Stimulated activated CD4-positive, alpha-beta T cell treated with anti-CD3 and anti-CD28 coated beads, Interleukin-12 subunit alpha, Interleukin-12 subunit beta, amount 100 ng/mL, for 48 hours (primary cell): ENCODE measurements at regions not wholly inside any gene's neighbourhood (a gene's known extent, or its start where the extent isn't known, plus 50 kb on each side); places are given as distances from the start of the nearest gene placed in this dataset.

Experiments used
- DNase-seq, 3 donors: peaks; one replicate each; pipeline ENCODE4 v3.0.0-alpha.2; 2020; ENCODE audit warnings: low read depth in 2 of 3, low spot score in 1 of 3

DNA sequence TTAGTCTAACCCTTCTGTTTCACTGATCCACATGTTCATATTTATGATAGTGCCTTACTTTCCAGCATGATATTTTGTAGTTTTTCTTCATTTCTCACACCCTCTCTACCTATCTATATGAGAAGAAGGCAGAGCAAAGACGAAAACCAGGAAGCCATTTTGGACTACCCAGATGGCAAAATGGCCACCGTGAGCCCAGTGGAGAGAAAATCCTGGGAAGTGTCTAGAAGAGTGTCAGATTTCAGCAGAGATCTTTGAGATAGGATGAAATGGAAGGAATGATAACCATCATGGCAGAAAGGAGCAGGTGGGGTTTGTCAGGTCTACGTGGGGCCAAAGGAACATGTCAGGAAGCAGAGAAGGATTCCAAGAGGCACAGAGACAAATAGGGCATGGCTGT lies 84.0 kb upstream of the MYCN start:
- DNase-seq: no peak

DNA sequence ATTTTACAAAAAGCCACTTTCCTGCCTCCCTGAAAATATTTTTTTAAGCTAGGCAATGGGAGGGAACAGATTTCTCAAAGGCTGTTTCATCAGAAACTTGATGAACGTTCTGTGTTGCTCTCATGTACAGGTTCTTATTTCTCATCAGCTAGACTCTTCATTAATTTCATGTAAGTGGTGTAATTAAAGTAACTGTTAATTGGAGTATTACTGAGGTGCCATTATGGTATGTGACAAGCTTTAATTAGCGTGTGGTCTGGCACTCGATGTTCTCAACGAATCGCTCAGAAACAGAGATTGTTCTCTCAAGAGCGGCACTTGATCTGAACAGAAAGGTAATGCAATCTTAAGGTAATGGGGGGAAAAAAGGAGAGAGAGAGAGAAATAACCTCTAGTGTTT lies 81.9 kb upstream of the MYCN start:
- DNase-seq: no peak

DNA sequence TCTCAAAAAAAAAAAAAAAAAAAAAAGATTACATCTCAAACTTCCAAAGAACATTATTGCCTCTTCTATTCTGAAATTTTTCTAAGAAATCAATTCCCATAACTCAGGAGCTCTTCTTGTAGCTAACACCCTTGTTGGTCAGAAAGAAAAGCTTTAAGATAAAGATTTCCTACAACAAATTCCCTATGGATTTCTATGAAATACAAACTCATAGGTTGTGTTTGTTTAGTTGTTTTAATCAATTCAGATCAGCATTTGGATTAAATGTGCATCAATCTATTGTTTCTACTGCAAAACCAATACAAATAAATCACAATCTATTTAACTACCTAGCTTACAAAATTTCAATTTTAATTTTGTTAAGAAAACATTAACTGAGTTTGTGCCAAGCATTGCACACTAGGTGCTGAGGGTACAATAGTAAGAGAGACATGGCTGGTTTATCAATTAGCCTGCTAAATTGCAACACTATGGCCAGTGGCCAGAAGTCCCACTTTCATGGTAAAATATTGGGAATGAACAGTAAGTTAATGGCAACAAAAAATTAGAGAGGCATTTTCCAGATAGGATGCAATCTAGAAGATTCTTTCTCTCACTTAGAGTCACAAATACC lies 80.2 kb upstream of the MYCN start:
- no peak for DNase-seq

DNA sequence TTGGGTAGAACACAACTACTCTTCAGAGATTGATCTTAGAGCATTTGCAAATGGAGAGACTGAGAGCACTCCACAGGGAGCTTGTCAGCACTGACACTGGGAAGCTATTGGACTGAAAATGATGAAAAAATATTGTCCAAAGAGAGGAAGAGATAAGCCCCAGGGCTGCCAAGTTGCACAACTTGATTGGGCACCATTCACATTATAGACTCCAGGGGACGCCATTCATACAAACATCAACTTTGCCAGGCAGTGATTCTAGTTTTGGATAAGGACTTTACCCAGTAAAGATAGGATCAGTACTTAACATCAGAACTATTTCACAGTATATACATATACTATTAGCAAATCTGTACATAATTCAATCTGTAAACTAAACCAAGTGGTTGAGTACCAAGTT lies 79.6 kb upstream of the MYCN start:
- DNase-seq: no peak

DNA sequence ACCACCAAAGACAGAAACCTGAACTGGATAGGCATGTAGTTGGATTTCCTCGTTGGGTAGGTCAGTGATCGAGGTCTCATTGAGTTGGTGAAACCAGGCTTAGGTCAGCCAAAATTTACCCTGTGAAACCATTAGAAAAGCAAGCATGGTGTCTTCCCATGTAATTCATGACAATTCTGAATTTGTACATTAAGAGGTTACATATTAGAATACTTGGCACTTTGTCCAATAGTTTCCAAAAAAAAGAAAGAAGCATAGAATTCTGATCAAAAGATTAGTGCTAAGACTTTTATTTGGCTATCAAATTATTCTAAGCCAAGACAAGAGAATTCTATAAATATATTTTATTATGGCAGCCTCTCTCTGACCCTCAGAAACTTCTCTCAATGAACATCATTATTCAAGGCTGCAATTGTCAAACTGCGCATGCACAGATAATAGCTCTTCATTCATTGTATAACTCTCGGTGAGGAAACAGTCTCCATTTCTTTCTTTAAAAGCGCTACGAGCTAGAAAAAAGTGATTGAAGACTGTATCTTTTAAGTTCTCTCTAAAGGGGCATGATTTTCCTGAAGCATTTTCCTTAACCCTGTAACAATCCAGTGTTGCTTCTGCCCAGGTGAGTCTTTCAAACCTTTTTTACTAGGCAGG lies 79.1 kb upstream of the MYCN start:
- no peak for DNase-seq

DNA sequence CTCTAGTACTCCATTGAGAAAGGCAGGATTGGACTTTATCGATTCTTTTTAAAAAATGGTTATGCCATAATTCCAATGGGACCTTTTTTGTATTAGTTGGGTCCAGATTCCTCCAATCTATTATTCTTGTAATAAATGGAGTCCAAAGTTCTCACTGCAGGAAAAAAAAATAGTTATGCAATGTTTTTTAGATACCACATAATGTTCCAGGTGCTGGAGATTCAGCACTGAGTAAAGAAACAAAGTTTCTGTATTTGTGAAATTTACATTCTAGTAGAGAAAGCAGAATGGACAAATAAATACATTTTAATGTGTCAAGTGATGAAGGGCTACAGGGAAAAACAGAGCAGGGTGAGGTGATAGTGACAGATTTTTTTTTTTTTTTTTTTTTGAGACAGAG lies 78.5 kb upstream of the MYCN start:
- no peak for DNase-seq

DNA sequence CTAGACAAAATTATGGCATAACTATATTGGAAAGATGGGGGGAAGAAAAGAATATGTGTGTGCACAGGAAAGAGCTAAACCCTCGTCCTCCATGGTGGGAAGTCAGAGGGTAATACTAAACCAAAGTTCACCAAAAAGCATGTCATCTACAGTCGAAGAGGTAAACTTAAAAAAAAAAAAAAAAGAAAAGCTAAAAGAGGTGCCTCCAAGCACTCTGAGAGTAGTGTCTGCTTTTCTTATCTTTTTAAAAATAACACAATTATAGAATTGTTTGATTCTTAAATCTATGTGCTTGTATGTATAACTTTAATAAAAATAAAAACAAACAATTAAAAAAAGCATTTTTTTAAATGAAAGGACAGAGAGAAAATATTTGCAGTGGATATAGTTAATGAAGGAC lies 77.3 kb upstream of the MYCN start:
- DNase-seq: no peak

DNA sequence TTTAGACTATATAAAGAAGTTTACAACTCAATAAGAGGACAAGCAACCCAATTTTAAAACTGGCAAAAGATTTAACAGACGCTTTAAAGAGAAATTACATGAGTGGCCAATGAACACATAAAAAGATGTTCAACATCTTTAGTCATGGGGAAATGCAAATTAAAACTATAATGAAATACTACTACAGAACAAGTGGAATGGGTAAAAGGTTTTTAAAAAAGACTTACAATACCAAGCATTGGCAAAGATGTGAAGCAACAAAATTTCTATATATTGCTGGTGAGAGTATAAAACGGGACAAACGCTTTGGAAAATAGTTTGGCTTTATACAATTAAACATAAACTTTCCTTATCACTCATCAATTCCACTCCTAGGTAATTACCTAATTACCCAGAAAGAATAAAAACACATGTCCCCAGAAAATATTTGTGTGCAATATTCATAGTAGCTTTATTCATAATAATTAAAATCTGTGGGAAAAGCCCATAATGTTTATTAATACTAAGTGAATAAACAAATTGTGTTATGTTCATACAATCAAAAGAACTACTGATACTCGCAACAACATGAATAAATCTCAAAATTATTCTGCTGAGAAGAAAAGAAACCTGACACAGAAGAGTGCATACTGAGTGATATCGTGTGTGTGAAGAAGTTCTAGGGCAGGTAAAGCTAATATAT lies 76.7 kb upstream of the MYCN start:
- DNase-seq: no peak

DNA sequence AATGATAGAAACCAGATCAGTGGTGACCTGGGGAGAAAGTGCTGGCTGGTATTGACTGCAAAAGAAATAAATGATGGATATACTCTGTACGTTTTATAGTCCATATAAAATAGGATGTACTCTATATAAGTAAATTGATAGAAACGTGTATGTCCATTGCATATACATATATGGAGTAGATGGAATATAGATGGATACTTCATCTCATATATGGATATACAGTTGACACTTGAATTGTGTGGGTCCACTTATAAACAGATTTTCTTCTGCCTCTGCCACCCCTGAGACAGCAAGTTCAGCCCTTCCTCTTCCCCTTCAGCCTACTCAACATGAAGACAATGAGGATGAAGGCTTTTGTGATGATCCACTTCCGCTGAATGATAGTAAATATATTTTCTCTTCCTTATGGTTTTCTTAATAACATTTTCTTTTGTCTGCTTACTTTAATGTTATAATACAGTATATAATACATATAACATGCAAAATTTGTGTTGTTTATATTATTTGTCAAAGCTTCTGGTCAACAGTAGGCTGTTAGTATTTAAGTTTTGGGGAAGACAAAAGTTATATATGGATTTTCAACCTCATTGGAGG lies 76.1 kb upstream of the MYCN start:
- DNase-seq: no peak

DNA sequence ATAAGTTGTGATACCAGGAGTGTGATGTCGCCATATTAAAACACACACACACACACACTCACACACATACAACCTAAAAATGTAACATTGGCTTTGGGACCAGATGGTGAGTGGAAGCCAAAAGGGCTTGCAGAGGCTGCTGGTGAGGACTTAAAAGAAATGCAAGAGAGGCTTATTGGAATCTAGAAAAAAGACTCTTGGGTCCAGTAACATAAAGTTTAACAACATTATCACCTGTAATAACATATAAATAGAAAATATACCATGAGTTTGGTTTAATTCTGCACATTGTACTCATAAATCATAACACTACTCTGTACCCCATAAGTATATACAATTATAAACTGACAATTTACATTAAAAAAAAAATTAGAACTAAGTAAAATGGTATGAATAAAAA lies 74.4 kb upstream of the MYCN start:
- no peak for DNase-seq

DNA sequence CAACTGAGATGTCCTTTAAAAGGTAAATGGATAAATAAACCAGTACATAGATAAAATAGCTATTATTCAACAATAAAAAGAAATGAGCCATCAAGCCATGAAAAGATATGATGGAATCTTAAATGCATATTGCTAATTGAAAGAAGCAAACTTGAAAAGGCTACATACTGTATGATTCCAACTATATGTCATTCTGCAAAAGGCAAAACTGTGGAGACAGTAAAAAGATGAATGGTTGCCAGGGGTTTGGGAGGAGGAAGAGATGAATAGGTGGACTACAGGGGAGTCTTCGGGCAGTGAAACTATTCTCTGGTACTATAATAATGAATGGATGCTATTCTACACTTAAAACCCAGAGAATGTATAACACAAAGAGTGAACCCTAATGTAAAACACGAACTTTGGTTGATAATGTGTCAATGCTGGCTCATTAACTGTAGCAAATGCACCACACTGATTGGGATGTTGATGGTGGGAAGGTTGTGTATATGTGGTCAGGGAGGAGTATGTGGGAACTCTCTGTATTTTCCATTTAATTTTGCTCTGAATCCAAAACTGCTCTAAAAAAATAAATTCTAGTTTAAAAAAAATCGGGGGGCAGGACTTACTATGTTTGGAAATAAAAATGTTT lies 73.7 kb upstream of the MYCN start:
- DNase-seq: no peak

DNA sequence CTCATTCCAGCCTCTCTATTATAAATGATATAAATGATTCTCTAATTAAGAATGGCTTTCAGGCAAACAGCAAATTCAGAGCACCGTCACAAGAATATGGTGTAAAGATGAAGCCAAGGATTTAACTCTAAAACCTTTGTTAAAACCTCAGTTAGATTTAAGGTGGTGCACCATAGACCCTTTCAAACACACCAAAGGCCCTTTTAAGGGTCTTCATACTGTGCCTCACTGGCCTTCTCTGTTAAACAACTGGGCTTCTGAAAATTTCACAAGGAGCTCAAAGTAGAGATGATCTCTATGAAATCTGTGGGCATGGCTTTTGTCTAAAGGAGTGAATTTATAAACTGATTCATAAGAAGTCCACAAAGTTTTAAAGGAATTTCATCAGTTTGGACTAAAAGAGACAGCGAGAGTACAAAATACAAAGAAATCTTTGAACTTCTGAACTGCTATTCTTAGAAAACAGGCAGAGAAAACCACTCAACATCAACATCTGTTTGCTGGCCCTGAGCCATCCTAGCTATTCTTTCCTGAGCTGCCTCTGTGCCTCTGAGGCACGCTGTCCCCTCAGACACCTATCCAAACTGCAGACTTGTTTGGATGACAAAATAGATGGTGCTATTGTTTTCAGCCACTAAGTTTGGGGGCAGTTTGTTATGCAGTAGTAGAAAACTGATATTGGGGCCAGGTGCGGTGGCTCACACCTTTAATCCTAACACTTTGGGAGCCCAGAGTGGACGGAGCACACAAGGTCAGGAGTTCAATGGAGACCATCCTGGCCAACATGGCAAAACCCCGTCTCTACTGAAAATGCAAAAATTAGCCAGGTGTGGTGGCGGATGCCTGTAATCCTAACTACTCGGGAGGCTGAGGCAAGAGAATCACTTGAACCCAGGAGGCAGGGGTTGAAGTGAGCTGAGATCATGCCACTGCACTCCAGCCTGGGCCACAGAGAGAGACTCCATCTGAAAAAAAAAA lies 72.9 kb upstream of the MYCN start:
- no peak for DNase-seq

DNA sequence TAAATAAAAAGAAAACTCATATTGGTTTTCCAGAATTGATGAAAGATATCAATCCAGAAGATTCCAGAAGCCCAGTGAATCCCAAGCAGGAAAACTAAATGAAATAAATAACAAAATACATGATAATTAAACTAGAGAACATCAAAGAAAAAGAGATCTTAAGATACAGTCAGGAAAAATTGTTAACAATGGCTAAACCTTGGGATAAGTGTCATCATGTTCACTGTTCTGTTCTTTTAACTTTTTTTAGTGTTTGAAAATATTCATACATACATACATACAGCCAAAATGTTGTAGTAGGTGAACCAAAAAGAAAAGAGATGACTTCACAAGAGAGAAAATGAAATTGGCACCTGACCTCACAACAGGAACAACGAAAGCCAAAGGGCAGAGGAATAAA lies 72.2 kb upstream of the MYCN start:
- DNase-seq: no peak

DNA sequence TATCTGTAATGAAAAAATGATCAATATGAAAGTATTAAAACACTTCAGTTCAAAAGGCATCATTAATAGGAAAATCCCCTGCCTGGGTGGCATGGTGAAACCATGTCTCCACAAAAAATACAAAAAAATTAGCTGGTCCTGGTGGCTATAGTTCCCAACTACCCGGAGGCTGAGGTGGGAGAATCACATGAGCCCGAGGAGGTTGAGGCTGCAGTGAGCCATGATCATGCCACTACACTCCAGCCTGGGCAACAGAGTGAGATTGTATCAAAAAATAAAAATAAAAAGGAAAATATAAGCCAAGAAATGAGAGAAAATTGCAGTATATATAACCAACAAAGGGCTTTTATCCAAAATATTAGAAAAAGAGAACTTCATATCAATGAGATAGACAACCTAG lies 71.6 kb upstream of the MYCN start:
- DNase-seq: no peak

DNA sequence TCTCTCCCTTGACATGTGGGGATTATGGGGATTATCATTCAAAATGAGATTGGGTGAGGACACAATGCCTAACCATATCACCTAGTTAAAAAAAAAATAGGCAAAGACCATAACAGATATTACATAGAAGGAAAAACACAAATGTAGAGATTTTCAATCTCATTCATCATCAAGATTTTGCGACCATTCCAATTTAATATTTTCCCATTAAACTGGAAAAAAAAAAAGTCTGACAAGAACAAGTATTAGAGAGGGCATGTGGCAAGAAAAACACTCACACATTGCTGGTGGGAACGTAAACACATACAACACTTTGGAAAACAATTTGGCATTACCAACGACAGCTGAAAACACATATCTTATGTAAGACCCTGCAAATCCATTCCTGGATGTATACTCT lies 71.0 kb upstream of the MYCN start:
- DNase-seq: no peak

DNA sequence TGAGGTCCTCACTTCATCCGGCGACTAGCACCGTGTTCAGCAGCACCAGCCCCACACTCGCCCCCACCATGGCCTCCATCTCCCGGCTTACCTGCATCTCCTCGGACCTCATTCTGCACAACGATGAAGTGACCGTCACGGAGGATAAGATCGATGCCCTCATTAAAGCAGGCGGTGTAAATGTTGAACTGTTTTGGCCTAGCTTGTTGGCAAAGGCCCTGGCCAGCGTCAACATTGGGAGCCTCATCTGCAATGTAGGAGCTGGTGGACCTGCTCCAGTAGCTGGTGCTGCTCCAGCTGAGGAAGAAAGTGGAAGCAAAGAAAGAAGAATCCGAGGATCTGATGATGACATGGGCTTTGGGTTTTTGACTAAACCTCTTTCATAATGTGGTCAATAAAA lies 70.5 kb upstream of the MYCN start:
- no peak for DNase-seq

DNA sequence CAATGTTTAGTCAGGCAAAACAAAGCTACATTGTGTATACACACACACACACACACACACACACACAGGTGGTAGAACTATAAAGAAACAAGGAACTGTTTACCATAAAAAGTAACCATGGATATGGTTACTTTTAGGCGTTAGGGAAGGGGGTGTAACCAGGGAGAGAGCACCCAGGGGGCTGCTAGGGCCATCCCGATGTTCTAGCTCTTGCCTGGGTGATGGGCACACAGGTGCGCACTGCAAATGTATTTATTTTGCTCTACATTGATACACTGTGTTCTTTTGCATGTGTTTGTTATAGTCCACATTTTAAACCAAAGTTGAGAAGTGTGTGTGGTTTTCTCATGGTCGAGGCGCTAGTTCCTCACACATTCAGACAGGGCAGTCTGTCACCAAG lies 69.8 kb upstream of the MYCN start:
- DNase-seq: no peak

DNA sequence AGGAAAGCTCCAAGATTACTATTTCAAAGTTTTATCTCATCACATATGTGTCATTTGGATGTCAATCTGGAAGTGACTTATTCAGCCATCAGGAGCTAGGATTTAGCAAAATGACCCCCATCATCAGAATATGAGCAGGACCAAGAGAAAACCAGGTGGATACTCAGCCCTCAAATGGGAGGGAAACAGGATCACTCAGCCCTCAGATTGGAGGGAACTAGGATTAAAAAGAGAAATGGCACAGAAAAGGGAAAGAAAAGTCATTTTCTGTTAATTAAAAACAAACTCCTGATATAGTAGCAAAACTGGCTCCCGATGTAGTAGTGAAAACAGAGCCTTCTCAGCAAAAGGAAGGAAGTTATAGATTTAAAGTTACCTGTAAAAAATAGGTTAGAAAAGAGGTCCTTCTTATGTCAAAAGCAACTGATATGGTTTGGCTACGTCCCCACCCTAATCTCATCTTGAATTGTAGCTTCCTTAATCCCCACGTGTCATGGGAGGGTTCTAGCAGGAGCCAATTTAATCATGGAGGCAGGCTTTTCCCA lies 69.0 kb upstream of the MYCN start:
- no peak for DNase-seq

DNA sequence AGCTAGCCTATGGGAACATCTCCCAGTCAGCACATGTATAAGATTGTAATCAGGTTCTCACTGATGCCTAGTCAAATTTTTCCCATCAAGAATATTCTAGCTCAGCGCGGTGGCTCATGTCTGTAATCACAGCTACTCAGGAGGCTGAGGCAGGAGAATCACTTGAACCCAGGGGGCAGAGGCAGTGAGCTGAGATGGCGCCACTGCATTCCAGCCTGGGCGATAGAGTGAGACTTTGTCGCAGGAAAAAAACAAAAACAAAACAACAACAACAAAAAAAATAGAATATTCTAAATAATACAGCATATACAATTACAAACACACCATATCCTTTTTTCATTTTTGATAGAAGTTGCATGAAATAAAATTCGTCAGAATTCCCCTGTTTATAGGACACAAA lies 67.5 kb upstream of the MYCN start:
- no peak for DNase-seq

DNA sequence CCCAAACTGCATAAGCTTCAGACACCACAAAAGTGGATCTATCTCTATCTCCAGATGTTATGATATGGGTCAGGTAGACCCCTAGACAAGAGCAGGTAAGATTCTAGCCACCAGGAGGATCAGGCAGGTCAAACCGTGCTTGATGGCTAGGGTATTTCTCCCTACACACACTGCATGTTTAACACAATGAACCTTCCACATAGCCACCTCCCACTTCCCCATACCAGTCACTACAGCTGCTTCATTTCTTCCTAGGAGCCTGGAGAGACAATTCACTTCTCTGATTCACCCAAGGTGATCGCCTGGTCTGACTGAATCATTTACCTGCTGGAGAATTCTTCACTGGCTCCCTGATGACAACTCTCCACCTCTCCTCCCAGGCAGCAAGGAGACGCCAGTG lies 66.0 kb upstream of the MYCN start:
- DNase-seq: no peak
